Keratinocyte (primary cell): ENCODE measurements at regions not wholly inside any gene's neighbourhood (a gene's known extent, or its start where the extent isn't known, plus 50 kb on each side); places are given as distances from the start of the nearest gene placed in this dataset.
"Not testable (repeated sequence)": the region's sequence is repeated elsewhere in the genome, so short reads cannot be mapped to it uniquely, and the experiment has no call there.

ENCODE experiments used
- DNase-seq: peaks from one replicate; pipeline ENCODE4 v3.0.0-alpha.2; 2011; ENCODE audit warnings: low read depth, missing footprints, low spot score
- FAIRE-seq: peaks from 2 replicates; lab custom pipeline; 2011; peaks lifted over from hg19 to GRCh38; lab: Jason Lieb, UNC
- H2AFZ ChIP-seq: 2 replicates; pipeline ENCODE4 v1.6.0; 2012; ENCODE audit warnings: low read length, control low read depth, inconsistent platforms; ENCODE audit not compliant: control insufficient read depth
- H3K27ac ChIP-seq: 2 replicates; pipeline ENCODE4 v1.5.1; 2011; ENCODE audit warnings: low read length; ENCODE audit not compliant: control insufficient read depth, insufficient read depth
- H3K27me3 ChIP-seq: 3 replicates; pipeline ENCODE4 v1.6.0; 2011; ENCODE audit warnings: low read length; ENCODE audit not compliant: control insufficient read depth, insufficient read depth; ENCODE audit errors: extremely low read depth
- H3K36me3 ChIP-seq, 2 experiments: 2 replicates in 1 of 2; 3 replicates in 1 of 2; pipeline ENCODE4 v1.5.1; 2011; ENCODE audit warnings: low read length in 2 of 2, mild to moderate bottlenecking in 1 of 2; ENCODE audit not compliant: control insufficient read depth in 2 of 2, insufficient read depth in 2 of 2; ENCODE audit errors: extremely low read depth in 1 of 2
- H3K4me1 ChIP-seq: 3 replicates; pipeline ENCODE4 v1.5.1; 2011; ENCODE audit warnings: low read length; ENCODE audit not compliant: control insufficient read depth, insufficient read depth; ENCODE audit errors: extremely low read depth
- H3K4me2 ChIP-seq: 3 replicates; pipeline ENCODE4 v1.6.0; 2011; ENCODE audit warnings: low read depth, low read length; ENCODE audit not compliant: control insufficient read depth, insufficient read depth; ENCODE audit errors: extremely low read depth
- H3K4me3 ChIP-seq, 3 experiments: fragments of 200-600 bp in 1 of 3; sonication (generic) in 1 of 3; 2 replicates in 2 of 3; 3 replicates in 1 of 3; pipeline ENCODE4 v1.5.1; 2011 to 2016; ENCODE audit warnings: low read length in 3 of 3, mild to moderate bottlenecking in 3 of 3, control low read depth in 2 of 3, inconsistent platforms in 1 of 3, low read depth in 1 of 3, mixed read lengths in 1 of 3, mixed run types in 1 of 3, moderate library complexity in 1 of 3; ENCODE audit not compliant: control insufficient read depth in 2 of 3, insufficient read depth in 2 of 3; ENCODE audit errors: extremely low read depth in 1 of 3
- H3K79me2 ChIP-seq: 2 replicates; pipeline ENCODE4 v1.6.0; 2012; ENCODE audit warnings: low read length; ENCODE audit not compliant: control insufficient read depth, insufficient read depth
- H3K9ac ChIP-seq: 3 replicates; pipeline ENCODE4 v1.6.0; 2011; ENCODE audit warnings: low read length; ENCODE audit not compliant: control insufficient read depth, insufficient read depth; ENCODE audit errors: extremely low read depth
- H3K9me1 ChIP-seq: 3 replicates; pipeline ENCODE4 v1.6.0; 2011; ENCODE audit warnings: low read length; ENCODE audit not compliant: control insufficient read depth, insufficient read depth; ENCODE audit errors: extremely low read depth
- H3K9me3 ChIP-seq: 2 replicates; pipeline ENCODE4 v1.5.1; 2012; ENCODE audit warnings: low read depth, low read length; ENCODE audit not compliant: control insufficient read depth
- H4K20me1 ChIP-seq: 3 replicates; pipeline ENCODE4 v1.6.0; 2011; ENCODE audit warnings: low read length; ENCODE audit not compliant: control insufficient read depth, insufficient read depth; ENCODE audit errors: extremely low read depth
- EZH2 ChIP-seq: IDR thresholded peaks from one replicate; pipeline ENCODE4 v1.6.1; 2012; ENCODE audit warnings: inconsistent platforms, mild to moderate bottlenecking, low read length, moderate library complexity
- dilution Hi-C: fragments of 300-500 bp; cut with MboI; formaldehyde crosslinking; loops from one replicate; pipeline ENCODE4 v1.7.0; 2020; ENCODE audit warnings: low sequenced_read_pairs; ENCODE audit not compliant: extremely low pct_ligation_motif_present
- TF ChIP-seq, protein P1 (sequence below), 3 experiments: IDR thresholded peaks in 1 of 3; conservative IDR thresholded peaks in 1 of 3; optimal IDR thresholded peaks in 1 of 3; 2 replicates in 2 of 3; 3 replicates in 1 of 3; pipeline versions ENCODE3 to v1.5.1; 2011; ENCODE audit warnings: low read length in 3 of 3, mild to moderate bottlenecking in 3 of 3, moderate library complexity in 2 of 3, control low read depth in 1 of 3, inconsistent platforms in 1 of 3; ENCODE audit not compliant: insufficient read depth in 2 of 3; ENCODE audit errors: extremely low read depth in 1 of 3

DNA sequence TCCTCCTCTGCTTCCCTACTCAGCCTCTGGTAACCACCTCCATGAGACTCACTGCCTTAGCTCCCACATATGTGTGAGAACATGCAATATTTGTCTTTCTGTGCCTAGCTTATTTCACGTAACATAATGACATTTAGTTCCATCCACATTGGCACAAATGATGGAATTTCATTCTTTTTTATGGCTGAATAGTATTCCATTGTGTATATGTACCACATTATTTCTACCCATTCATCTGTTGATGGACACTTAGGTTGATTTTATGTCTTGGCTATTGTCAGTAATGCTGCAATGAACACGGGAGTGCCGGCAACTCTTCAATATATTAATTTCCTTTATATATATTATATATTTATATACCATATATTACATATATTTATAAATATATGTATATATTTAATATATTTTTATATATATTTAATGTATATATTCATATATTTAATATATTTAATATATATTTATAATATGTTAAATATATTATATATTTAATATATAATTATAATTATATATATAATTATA is 1046.9 kb downstream of the DNAJB9 start:
- H4K20me1 ChIP-seq: no peaks in the 10 kb centered on the region
- H3K36me3 ChIP-seq: no peaks in the 10 kb centered on the region
- no peak overlapping the region for H3K4me2 ChIP-seq
- no peak overlapping the region for H3K9ac ChIP-seq
- no peaks in the 10 kb centered on the region for H3K27me3 ChIP-seq
- no peaks in the 10 kb centered on the region for H3K4me1 ChIP-seq
- no peak for TF ChIP-seq EZH2
- TF ChIP-seq, protein P1, sequence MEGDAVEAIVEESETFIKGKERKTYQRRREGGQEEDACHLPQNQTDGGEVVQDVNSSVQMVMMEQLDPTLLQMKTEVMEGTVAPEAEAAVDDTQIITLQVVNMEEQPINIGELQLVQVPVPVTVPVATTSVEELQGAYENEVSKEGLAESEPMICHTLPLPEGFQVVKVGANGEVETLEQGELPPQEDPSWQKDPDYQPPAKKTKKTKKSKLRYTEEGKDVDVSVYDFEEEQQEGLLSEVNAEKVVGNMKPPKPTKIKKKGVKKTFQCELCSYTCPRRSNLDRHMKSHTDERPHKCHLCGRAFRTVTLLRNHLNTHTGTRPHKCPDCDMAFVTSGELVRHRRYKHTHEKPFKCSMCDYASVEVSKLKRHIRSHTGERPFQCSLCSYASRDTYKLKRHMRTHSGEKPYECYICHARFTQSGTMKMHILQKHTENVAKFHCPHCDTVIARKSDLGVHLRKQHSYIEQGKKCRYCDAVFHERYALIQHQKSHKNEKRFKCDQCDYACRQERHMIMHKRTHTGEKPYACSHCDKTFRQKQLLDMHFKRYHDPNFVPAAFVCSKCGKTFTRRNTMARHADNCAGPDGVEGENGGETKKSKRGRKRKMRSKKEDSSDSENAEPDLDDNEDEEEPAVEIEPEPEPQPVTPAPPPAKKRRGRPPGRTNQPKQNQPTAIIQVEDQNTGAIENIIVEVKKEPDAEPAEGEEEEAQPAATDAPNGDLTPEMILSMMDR (optimal IDR thresholded peaks at IDR 0.05 in 1 of 3, IDR thresholded peaks at IDR 0.05 in 1 of 3, conservative IDR thresholded peaks at IDR 0.05 in 1 of 3; ENCODE audit: extremely low read depth in 1 of 3, insufficient read depth in 2 of 3, low read length in 3 of 3): no peak
- FAIRE-seq: no peak
- dilution Hi-C loops: no loop called here
- H3K27ac ChIP-seq: no peak overlapping the region
- H3K79me2 ChIP-seq: no peaks in the 10 kb centered on the region
- H3K4me3 ChIP-seq: no peak overlapping the region
- H2AFZ ChIP-seq: no peak overlapping the region
- H3K9me3 ChIP-seq: no peaks in the 10 kb centered on the region
- DNase-seq: no peak
- no peaks in the 10 kb centered on the region for H3K9me1 ChIP-seq

DNA sequence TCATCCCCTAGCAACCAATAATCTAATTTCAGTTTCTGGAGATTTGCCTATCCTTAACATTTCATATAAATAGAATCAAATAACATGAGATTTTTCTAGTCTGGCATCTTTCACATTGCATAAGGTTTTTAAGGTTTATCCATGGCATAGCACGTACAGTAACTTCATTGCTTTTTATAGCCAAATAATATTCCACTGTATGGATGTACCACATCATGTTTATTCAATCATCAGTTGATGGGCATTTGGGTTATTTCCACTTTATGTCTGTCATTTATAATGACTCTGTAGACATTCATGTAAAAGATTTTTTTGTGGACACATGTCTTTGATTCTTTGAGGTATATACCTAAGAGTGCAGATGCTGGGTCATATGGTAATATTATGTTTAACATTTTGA is 1052.6 kb downstream of the DNAJB9 start:
- TF ChIP-seq, protein P1 (optimal IDR thresholded peaks at IDR 0.05 in 1 of 3, IDR thresholded peaks at IDR 0.05 in 1 of 3, conservative IDR thresholded peaks at IDR 0.05 in 1 of 3; ENCODE audit: extremely low read depth in 1 of 3, insufficient read depth in 2 of 3, low read length in 3 of 3): no peak
- TF ChIP-seq EZH2: no peak
- FAIRE-seq: no peak
- dilution Hi-C loops: no loop called here

DNA sequence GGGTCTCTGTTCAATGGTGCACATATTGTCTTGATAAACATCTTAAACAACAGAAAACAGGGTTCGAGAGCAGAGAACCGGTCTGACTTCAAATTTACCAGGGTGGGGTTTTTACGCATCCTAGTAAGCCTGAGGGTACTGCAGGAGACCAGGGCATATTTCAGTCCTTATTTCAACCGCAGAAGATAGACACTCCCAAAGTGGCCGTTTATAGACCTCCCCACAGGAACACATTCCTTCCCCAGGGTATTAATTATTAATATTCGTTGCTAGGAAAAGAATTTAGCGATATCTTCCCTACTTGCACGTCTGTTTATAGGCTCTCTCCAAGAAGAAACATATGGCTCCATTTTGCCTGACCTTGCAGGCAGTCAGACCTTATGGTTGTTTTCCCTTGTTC is 1063.2 kb downstream of the DNAJB9 start:
- H4K20me1 ChIP-seq, dilution Hi-C loops, H2AFZ ChIP-seq, H3K9me3 ChIP-seq, H3K27ac ChIP-seq, H3K36me3 ChIP-seq, H3K27me3 ChIP-seq, H3K79me2 ChIP-seq, H3K9me1 ChIP-seq, H3K4me3 ChIP-seq, H3K4me2 ChIP-seq, H3K9ac ChIP-seq, DNase-seq, FAIRE-seq, H3K4me1 ChIP-seq: not testable (repeated sequence)

More for the DNA sequence above, 1052.6 kb downstream of the DNAJB9 start:
- no peaks in the 10 kb centered on the region for H3K79me2 ChIP-seq
- no peak overlapping the region for H3K4me2 ChIP-seq
- H3K9me1 ChIP-seq: no peaks in the 10 kb centered on the region
- no peak overlapping the region for H3K9ac ChIP-seq
- H3K4me1 ChIP-seq: no peaks in the 10 kb centered on the region
- H4K20me1 ChIP-seq: no peaks in the 10 kb centered on the region
- H3K4me3 ChIP-seq: no peak overlapping the region
- no peak overlapping the region for H3K27ac ChIP-seq
- no peak for DNase-seq
- no peaks in the 10 kb centered on the region for H3K9me3 ChIP-seq
- no peak overlapping the region for H2AFZ ChIP-seq
- no peaks in the 10 kb centered on the region for H3K36me3 ChIP-seq
- H3K27me3 ChIP-seq: no peaks in the 10 kb centered on the region
